Esophagus muscularis mucosa (tissue), 4 donors: ENCODE measurements at regions not wholly inside any gene's neighbourhood (a gene's known extent, or its start where the extent isn't known, plus 50 kb on each side); places are given as distances from the start of the nearest gene placed in this dataset.

Source experiments
- DNase-seq: peaks from one replicate; pipeline ENCODE4 v3.0.0-alpha.2; 2017; ENCODE audit errors: extremely low spot score
- H3K27ac ChIP-seq, 4 donors: fragments of 200-600 bp; sonication (generic); replicated peaks in 1 of 4; 1 replicate in 3 of 4; 2 replicates in 1 of 4; pipeline ENCODE4 v1.5.1; 2016 to 2019; ENCODE audit warnings: mild to moderate bottlenecking in 1 of 4
- H3K27me3 ChIP-seq, 4 donors: fragments of 200-600 bp; sonication (generic); one replicate each; pipeline versions ENCODE4 v1.5.1 to v1.6.0; 2016 to 2019
- H3K36me3 ChIP-seq, 4 donors: fragments of 200-600 bp; sonication (generic); one replicate each; pipeline ENCODE4 v1.5.1; 2016 to 2019
- H3K4me1 ChIP-seq, 4 donors: fragments of 200-600 bp; sonication (generic); one replicate each; pipeline ENCODE4 v1.5.1; 2016 to 2019
- H3K4me3 ChIP-seq, 4 donors: fragments of 200-600 bp; sonication (generic); 1 replicate in 2 of 4; 2 replicates in 2 of 4; pipeline ENCODE4 v1.5.1; 2016 to 2019; ENCODE audit warnings: mild to moderate bottlenecking in 4 of 4, moderate library complexity in 1 of 4
- H3K9me3 ChIP-seq, 4 donors: fragments of 200-600 bp; sonication (generic); 1 replicate in 3 of 4; 2 replicates in 1 of 4; pipeline ENCODE4 v1.5.1; 2016 to 2019
- EP300 ChIP-seq: sonication (generic); formaldehyde crosslinking; IDR thresholded peaks from one replicate; pipeline ENCODE4 v1.6.1; 2017; ENCODE audit warnings: antibody characterized with exemption
- POLR2A ChIP-seq: fragments of 450-650 bp; IDR thresholded peaks from one replicate; pipeline ENCODE4 v1.6.1; 2017; ENCODE audit warnings: antibody characterized with exemption, moderate library complexity, mild to moderate bottlenecking, low read depth
- POLR2AphosphoS5 ChIP-seq, 2 donors: sonication (generic); formaldehyde crosslinking; IDR thresholded peaks; one replicate each; pipeline ENCODE4 v1.6.1; 2017; ENCODE audit warnings: antibody characterized with exemption in 2 of 2
- WGBS: methylation state at CpG from one replicate; pipeline ENCODE4 v1.1.5; 2018; 5-methylcytosine and 5-hydroxymethylcytosine counted together
- intact Hi-C: fragments of 100-400 bp; cut with DNase I; formaldehyde crosslinking; loops from one replicate; pipeline ENCODE4 v1.15.1; 2023
- TF ChIP-seq, protein P1 (sequence below), 3 experiments: fragments of 200-600 bp in 2 of 3; fragments of 450-650 bp in 1 of 3; sonication (generic) in 2 of 3; IDR thresholded peaks; one replicate each; pipeline ENCODE4 v1.5.1; 2017 to 2019; ENCODE audit warnings: antibody characterized with exemption in 3 of 3, mild to moderate bottlenecking in 2 of 3, moderate library complexity in 1 of 3

GRCh38 chr10:78749898-78750297, 318.9 kb upstream of the ZMIZ1 start:
- peaks cover 6 to 16% (median 7%) of the 10 kb centered on the region in 4 donors for H3K4me1 ChIP-seq
- H3K27me3 ChIP-seq: no peaks in the 10 kb centered on the region
- no peak overlapping the region for H3K4me3 ChIP-seq
- no peak overlapping the region for H3K27ac ChIP-seq
- no peak for DNase-seq
- H3K36me3 ChIP-seq: no peaks in the 10 kb centered on the region
- H3K9me3 ChIP-seq: no peaks in the 10 kb centered on the region
- 79% methylated on average over 1 of the region's 1 CpG for WGBS
- intact Hi-C loops: loop anchor here (10.0 kb wide), 1 partner anchor 315 kb away; the partner anchor contains the start of gene ZMIZ1
- TF ChIP-seq EP300: no peak

GRCh38 chr10:78750418-78750817, 318.3 kb upstream of the ZMIZ1 start:
- Histone ChIP-seq H3K4me1 (peaks cover under 1 to 11% (median 2%) of the 10 kb centered on the region in 4 donors), H3K27ac (no peak overlapping the region), H3K27me3 (no peaks in the 10 kb centered on the region), H3K9me3 (no peaks in the 10 kb centered on the region), H3K4me3 (no peak overlapping the region), H3K36me3 (no peaks in the 10 kb centered on the region)
- TF ChIP-seq, protein P1, sequence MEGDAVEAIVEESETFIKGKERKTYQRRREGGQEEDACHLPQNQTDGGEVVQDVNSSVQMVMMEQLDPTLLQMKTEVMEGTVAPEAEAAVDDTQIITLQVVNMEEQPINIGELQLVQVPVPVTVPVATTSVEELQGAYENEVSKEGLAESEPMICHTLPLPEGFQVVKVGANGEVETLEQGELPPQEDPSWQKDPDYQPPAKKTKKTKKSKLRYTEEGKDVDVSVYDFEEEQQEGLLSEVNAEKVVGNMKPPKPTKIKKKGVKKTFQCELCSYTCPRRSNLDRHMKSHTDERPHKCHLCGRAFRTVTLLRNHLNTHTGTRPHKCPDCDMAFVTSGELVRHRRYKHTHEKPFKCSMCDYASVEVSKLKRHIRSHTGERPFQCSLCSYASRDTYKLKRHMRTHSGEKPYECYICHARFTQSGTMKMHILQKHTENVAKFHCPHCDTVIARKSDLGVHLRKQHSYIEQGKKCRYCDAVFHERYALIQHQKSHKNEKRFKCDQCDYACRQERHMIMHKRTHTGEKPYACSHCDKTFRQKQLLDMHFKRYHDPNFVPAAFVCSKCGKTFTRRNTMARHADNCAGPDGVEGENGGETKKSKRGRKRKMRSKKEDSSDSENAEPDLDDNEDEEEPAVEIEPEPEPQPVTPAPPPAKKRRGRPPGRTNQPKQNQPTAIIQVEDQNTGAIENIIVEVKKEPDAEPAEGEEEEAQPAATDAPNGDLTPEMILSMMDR (IDR thresholded peaks at IDR 0.05): no peak
- TF ChIP-seq EP300 (no peak), POLR2AphosphoS5 (IDR thresholded peaks at IDR 0.05) (no peak), POLR2A (no peak)
- DNase-seq: no peak
- WGBS: 77% methylated on average over 5 of the region's 5 CpGs
- intact Hi-C loops: loop anchor here (10.0 kb wide), 1 partner anchor 314 kb away; the partner anchor contains the start of gene ZMIZ1

- H3K27me3 ChIP-seq: no peaks in the 10 kb centered on the region
- intact Hi-C loops: loop anchor here (10.0 kb wide), 1 partner anchor 313 kb away; the partner anchor contains the start of gene ZMIZ1
- H3K4me3 ChIP-seq: no peak overlapping the region
- DNase-seq: no peak
- TF ChIP-seq POLR2A (no peak), POLR2AphosphoS5 (IDR thresholded peaks at IDR 0.05) (no peak), EP300 (no peak)
- TF ChIP-seq, protein P1 (IDR thresholded peaks at IDR 0.05): no peak
- WGBS: 98% methylated on average over 8 of the region's 9 CpGs
- no peaks in the 10 kb centered on the region for H3K9me3 ChIP-seq
- no peak overlapping the region for H3K27ac ChIP-seq
- H3K4me1 ChIP-seq: peaks cover 8 to 16% (median 8%) of the 10 kb centered on the region in 4 donors
- no peaks in the 10 kb centered on the region for H3K36me3 ChIP-seq
Observed at GRCh38 chr10:78751716-78752115, 317.1 kb upstream of the ZMIZ1 start.

DNA sequence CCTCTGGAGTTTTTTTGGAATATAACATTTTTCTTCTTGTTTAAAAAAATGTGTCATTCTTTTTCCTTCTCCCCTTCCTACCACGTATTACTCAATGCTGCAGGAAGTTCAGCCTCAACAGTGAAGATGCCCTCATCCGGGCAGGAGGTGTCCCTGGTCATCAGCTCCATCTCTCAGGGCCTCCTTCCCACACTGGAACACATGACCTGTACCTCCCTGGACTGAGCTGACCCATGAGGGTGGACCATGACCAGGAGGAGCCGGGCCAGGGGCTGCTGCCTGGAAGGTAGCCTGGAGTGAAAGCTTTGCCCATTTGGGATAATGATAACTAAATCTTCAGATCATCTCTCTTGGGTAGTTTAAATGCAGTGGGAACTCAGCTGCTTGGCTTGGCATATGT, 316.5 kb upstream of the ZMIZ1 start:
- Histone ChIP-seq H3K4me1 (peaks cover 11 to 21% (median 13%) of the 10 kb centered on the region in 4 donors), H3K9me3 (no peaks in the 10 kb centered on the region), H3K36me3 (no peaks in the 10 kb centered on the region), H3K4me3 (no peak overlapping the region), H3K27me3 (no peaks in the 10 kb centered on the region), H3K27ac (no peak overlapping the region)
- WGBS: 74% methylated on average over 3 of the region's 3 CpGs
- no peak for DNase-seq
- TF ChIP-seq EP300 (no peak), POLR2AphosphoS5 (IDR thresholded peaks at IDR 0.05) (no peak), POLR2A (no peak)
- TF ChIP-seq, protein P1 (IDR thresholded peaks at IDR 0.05): no peak
- intact Hi-C loops: loop anchor here (10.0 kb wide), 1 partner anchor 313 kb away; the partner anchor contains the start of gene ZMIZ1

DNA sequence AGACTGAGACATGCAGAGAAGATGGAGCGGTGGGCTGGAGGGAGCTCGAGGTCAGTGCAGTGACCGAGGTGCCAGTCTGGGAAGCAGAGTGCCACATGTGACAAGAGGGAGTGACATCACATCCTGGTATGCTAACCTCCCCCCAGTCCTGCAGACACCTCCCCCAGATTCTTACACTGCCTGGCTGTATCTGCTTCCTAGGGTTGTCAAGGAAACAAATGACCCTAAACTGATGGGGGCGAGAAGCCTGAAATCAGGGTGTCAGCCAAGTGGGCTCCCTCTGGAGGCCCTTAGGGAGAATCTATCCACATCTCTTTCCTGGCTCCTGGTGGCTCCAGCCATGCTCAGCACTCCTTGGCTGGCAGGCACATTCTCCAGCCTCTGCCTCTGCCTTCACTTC, 316.1 kb upstream of the ZMIZ1 start:
- Histone ChIP-seq H3K4me1 (peaks cover 15 to 25% (median 18%) of the 10 kb centered on the region in 4 donors), H3K27ac (no peak overlapping the region), H3K27me3 (no peaks in the 10 kb centered on the region), H3K9me3 (no peaks in the 10 kb centered on the region), H3K4me3 (no peak overlapping the region), H3K36me3 (no peaks in the 10 kb centered on the region)
- TF ChIP-seq POLR2AphosphoS5 (IDR thresholded peaks at IDR 0.05): no peak
- no peak for TF ChIP-seq POLR2A
- no peak for TF ChIP-seq EP300
- TF ChIP-seq, protein P1 (IDR thresholded peaks at IDR 0.05): no peak
- intact Hi-C loops: loop anchor here (10.0 kb wide), 1 partner anchor 312 kb away; the partner anchor contains the start of gene ZMIZ1
- 98% methylated on average over 4 of the region's 4 CpGs for WGBS
- no peak for DNase-seq
